ENCODE measurements at regions not wholly inside any gene's neighbourhood (a gene's known extent, or its start where the extent isn't known, plus 50 kb on each side); places are given as distances from the start of the nearest gene placed in this dataset.

DNA sequence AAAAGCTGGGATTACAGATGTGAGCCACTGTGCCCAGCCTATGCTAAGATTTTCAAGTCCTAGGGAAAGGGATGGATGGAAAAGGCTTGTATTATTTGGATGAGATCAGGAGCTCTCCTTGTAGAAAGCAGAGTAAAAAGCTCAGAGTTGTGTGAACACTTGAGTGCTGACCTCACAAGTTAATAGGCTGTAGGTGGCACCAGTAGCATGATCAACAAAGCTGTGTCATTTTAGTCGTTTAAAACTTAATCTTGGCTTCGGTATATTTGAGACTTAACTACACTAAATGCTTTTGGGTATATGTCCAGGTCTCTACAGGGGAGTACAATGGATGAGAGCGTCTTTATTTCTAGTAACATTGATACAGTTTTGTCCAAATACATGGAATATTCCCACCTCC is 264.2 kb downstream of the TMEM38B start:
- Histone ChIP-seq H3K36me3 (ENCODE audit: control insufficient read depth in 2 of 2, extremely low read depth in 1 of 2, insufficient read depth in 1 of 2, low read length in 1 of 2) (no peaks in the 10 kb centered on the region), H3K4me1 (ENCODE audit: control insufficient read depth in 1 of 2, extremely low read depth in 1 of 2, insufficient read depth in 2 of 2, low read length in 2 of 2) (no peaks in the 10 kb centered on the region), H3K27me3 (replicated peaks in 1 of 2; ENCODE audit: control insufficient read depth in 2 of 2, extremely low read depth in 1 of 2, insufficient read depth in 2 of 2, low read length in 1 of 2) (no peaks in the 10 kb centered on the region), H3K9me3 (no peaks in the 10 kb centered on the region), H3K4me3 (ENCODE audit: control insufficient read depth in 1 of 2, extremely low read depth in 1 of 2, low read length in 1 of 2) (no peak overlapping the region), H3K27ac (ENCODE audit: low read length) (no peak overlapping the region)
- Mint-ChIP-seq H3K4me1 (no peaks in the 10 kb centered on the region), H3K4me3 (no peak overlapping the region), H3K27ac (no peak overlapping the region), H3K36me3 (no peaks in the 10 kb centered on the region), H3K27me3 (peaks cover 0 to 1% of the 10 kb centered on the region in 2 donors), H3K9me3 (no peaks in the 10 kb centered on the region)
- no CpG with 5 or more reads among the region's 3 CpGs for WGBS (ENCODE audit: insufficient coverage)
- POLR2A ChIA-PET, result no interaction called here
- DNase-seq (no peak), ATAC-seq (replicated peaks in 1 of 4) (no peak)
- CTCF ChIA-PET, result no interaction called here

GRCh38 chr9:105959531-105959930 is 265.2 kb downstream of the TMEM38B start:
- no peak overlapping the region for H3K27ac ChIP-seq (ENCODE audit: low read length)
- no peaks in the 10 kb centered on the region for H3K9me3 Mint-ChIP-seq
- no peaks in the 10 kb centered on the region for H3K4me1 ChIP-seq (ENCODE audit: control insufficient read depth in 1 of 2, extremely low read depth in 1 of 2, insufficient read depth in 2 of 2, low read length in 2 of 2)
- no peaks in the 10 kb centered on the region for H3K36me3 ChIP-seq (ENCODE audit: control insufficient read depth in 2 of 2, extremely low read depth in 1 of 2, insufficient read depth in 1 of 2, low read length in 1 of 2)
- no peak overlapping the region for H3K4me3 ChIP-seq (ENCODE audit: control insufficient read depth in 1 of 2, extremely low read depth in 1 of 2, low read length in 1 of 2)
- ChIA-PET POLR2A (no interaction called here), CTCF (no interaction called here)
- no peaks in the 10 kb centered on the region for H3K27me3 ChIP-seq (replicated peaks in 1 of 2; ENCODE audit: control insufficient read depth in 2 of 2, extremely low read depth in 1 of 2, insufficient read depth in 2 of 2, low read length in 1 of 2)
- WGBS (ENCODE audit: insufficient coverage), result no CpG with 5 or more reads among the region's 3 CpGs
- no peaks in the 10 kb centered on the region for H3K4me1 Mint-ChIP-seq
- ATAC-seq (replicated peaks in 1 of 4) (no peak), DNase-seq (no peak)
- H3K4me3 Mint-ChIP-seq, result no peak overlapping the region
- H3K36me3 Mint-ChIP-seq, result no peaks in the 10 kb centered on the region
- H3K27ac Mint-ChIP-seq, result no peak overlapping the region
- no peaks in the 10 kb centered on the region for H3K27me3 Mint-ChIP-seq
- H3K9me3 ChIP-seq, result no peaks in the 10 kb centered on the region

GRCh38 chr9:105963343-105964099 is 269.2 kb downstream of the TMEM38B start:
- H3K36me3 ChIP-seq (ENCODE audit: control insufficient read depth in 2 of 2, extremely low read depth in 1 of 2, insufficient read depth in 1 of 2, low read length in 1 of 2), result no peaks in the 10 kb centered on the region
- H3K4me3 Mint-ChIP-seq, result no peak overlapping the region
- H3K9me3 Mint-ChIP-seq, result no peaks in the 10 kb centered on the region
- no peaks in the 10 kb centered on the region for H3K27me3 Mint-ChIP-seq
- H3K36me3 Mint-ChIP-seq, result no peaks in the 10 kb centered on the region
- H3K4me1 ChIP-seq (ENCODE audit: control insufficient read depth in 1 of 2, extremely low read depth in 1 of 2, insufficient read depth in 2 of 2, low read length in 2 of 2), result no peaks in the 10 kb centered on the region
- WGBS (ENCODE audit: insufficient coverage), result 82% methylated on average over 2 of the region's 4 CpGs
- ChIA-PET POLR2A (no interaction called here), CTCF (no interaction called here)
- H3K4me3 ChIP-seq (ENCODE audit: control insufficient read depth in 1 of 2, extremely low read depth in 1 of 2, low read length in 1 of 2), result no peak overlapping the region
- no peak overlapping the region for H3K27ac ChIP-seq (ENCODE audit: low read length)
- no peak overlapping the region for H3K27ac Mint-ChIP-seq
- DNase-seq (no peak), ATAC-seq (replicated peaks in 1 of 4) (no peak)
- H3K9me3 ChIP-seq, result no peaks in the 10 kb centered on the region
- H3K4me1 Mint-ChIP-seq, result no peaks in the 10 kb centered on the region
- H3K27me3 ChIP-seq (replicated peaks in 1 of 2; ENCODE audit: control insufficient read depth in 2 of 2, extremely low read depth in 1 of 2, insufficient read depth in 2 of 2, low read length in 1 of 2), result no peaks in the 10 kb centered on the region

DNA sequence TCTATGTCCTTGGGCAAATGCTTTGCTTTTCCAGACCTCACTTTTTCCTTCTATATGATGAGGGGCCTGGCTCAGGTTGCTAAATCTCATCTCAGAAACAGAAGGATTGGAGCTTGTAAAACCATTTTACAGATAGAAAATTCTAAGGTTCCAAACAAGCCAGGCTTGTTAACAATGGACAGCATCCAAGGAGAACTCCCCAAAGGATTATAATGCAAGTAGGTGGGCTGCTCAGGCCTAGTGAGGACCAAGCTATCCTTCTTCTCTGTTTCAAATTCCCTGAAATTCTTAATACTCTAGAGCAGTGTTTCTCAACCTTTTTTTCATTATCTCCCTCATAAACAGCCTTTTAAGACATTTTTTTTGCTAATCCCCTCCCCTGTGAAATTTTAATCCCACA is 269.8 kb downstream of the TMEM38B start:
- H3K27ac ChIP-seq (ENCODE audit: low read length), result no peak overlapping the region
- Mint-ChIP-seq H3K4me3 (no peak overlapping the region), H3K27ac (no peak overlapping the region), H3K9me3 (no peaks in the 10 kb centered on the region), H3K27me3 (no peaks in the 10 kb centered on the region), H3K4me1 (no peaks in the 10 kb centered on the region), H3K36me3 (no peaks in the 10 kb centered on the region)
- H3K27me3 ChIP-seq (replicated peaks in 1 of 2; ENCODE audit: control insufficient read depth in 2 of 2, extremely low read depth in 1 of 2, insufficient read depth in 2 of 2, low read length in 1 of 2), result no peaks in the 10 kb centered on the region
- no peak for ATAC-seq (replicated peaks in 1 of 4)
- no peaks in the 10 kb centered on the region for H3K4me1 ChIP-seq (ENCODE audit: control insufficient read depth in 1 of 2, extremely low read depth in 1 of 2, insufficient read depth in 2 of 2, low read length in 2 of 2)
- no peaks in the 10 kb centered on the region for H3K36me3 ChIP-seq (ENCODE audit: control insufficient read depth in 2 of 2, extremely low read depth in 1 of 2, insufficient read depth in 1 of 2, low read length in 1 of 2)
- POLR2A ChIA-PET, result no interaction called here
- no peak for DNase-seq
- no peak overlapping the region for H3K4me3 ChIP-seq (ENCODE audit: control insufficient read depth in 1 of 2, extremely low read depth in 1 of 2, low read length in 1 of 2)
- CTCF ChIA-PET, result no interaction called here
- no peaks in the 10 kb centered on the region for H3K9me3 ChIP-seq

- Mint-ChIP-seq H3K4me1 (no peaks in the 10 kb centered on the region), H3K27ac (no peak overlapping the region), H3K4me3 (no peak overlapping the region), H3K36me3 (no peaks in the 10 kb centered on the region), H3K9me3 (no peaks in the 10 kb centered on the region), H3K27me3 (no peaks in the 10 kb centered on the region)
- DNase-seq (no peak), ATAC-seq (replicated peaks in 1 of 4) (no peak)
- no CpG with 5 or more reads among the region's 1 CpG for WGBS (ENCODE audit: insufficient coverage)
- Histone ChIP-seq H3K9me3 (no peaks in the 10 kb centered on the region), H3K36me3 (ENCODE audit: control insufficient read depth in 2 of 2, extremely low read depth in 1 of 2, insufficient read depth in 1 of 2, low read length in 1 of 2) (no peaks in the 10 kb centered on the region), H3K4me1 (ENCODE audit: control insufficient read depth in 1 of 2, extremely low read depth in 1 of 2, insufficient read depth in 2 of 2, low read length in 2 of 2) (no peaks in the 10 kb centered on the region), H3K27ac (ENCODE audit: low read length) (no peak overlapping the region), H3K4me3 (ENCODE audit: control insufficient read depth in 1 of 2, extremely low read depth in 1 of 2, low read length in 1 of 2) (no peak overlapping the region), H3K27me3 (replicated peaks in 1 of 2; ENCODE audit: control insufficient read depth in 2 of 2, extremely low read depth in 1 of 2, insufficient read depth in 2 of 2, low read length in 1 of 2) (no peaks in the 10 kb centered on the region)
- ChIA-PET CTCF (no interaction called here), POLR2A (no interaction called here)
Observed at GRCh38 chr9:105966834-105967233, 272.5 kb downstream of the TMEM38B start.

DNA sequence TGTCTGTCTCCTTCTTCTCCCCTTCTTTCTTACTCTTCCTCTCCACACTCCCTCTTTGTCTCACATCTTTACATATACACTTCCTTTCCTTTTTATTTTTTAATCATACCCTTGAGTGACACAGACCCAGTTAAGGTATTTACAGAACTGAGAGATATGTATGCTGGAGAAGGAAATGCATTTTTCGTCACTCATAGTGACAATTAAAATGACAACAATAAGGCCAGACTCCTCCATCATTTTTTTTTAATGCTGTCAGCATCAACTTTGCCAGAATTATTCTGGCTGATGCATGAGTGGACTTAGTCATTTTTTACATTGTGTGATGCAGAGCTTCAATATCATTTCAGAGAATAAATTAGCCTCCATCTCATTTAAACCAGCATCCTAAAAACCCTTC is 272.9 kb downstream of the TMEM38B start:
- no peaks in the 10 kb centered on the region for H3K4me1 ChIP-seq (ENCODE audit: control insufficient read depth in 1 of 2, extremely low read depth in 1 of 2, insufficient read depth in 2 of 2, low read length in 2 of 2)
- no CpG with 5 or more reads among the region's 1 CpG for WGBS (ENCODE audit: insufficient coverage)
- no peaks in the 10 kb centered on the region for H3K36me3 Mint-ChIP-seq
- H3K27me3 ChIP-seq (replicated peaks in 1 of 2; ENCODE audit: control insufficient read depth in 2 of 2, extremely low read depth in 1 of 2, insufficient read depth in 2 of 2, low read length in 1 of 2), result no peaks in the 10 kb centered on the region
- H3K36me3 ChIP-seq (ENCODE audit: control insufficient read depth in 2 of 2, extremely low read depth in 1 of 2, insufficient read depth in 1 of 2, low read length in 1 of 2), result no peaks in the 10 kb centered on the region
- no peaks in the 10 kb centered on the region for H3K4me1 Mint-ChIP-seq
- H3K27ac ChIP-seq (ENCODE audit: low read length), result no peak overlapping the region
- ChIA-PET POLR2A (no interaction called here), CTCF (no interaction called here)
- H3K9me3 Mint-ChIP-seq, result no peaks in the 10 kb centered on the region
- H3K4me3 Mint-ChIP-seq, result no peak overlapping the region
- no peak for ATAC-seq (replicated peaks in 1 of 4)
- no peaks in the 10 kb centered on the region for H3K27me3 Mint-ChIP-seq
- H3K27ac Mint-ChIP-seq, result no peak overlapping the region
- H3K9me3 ChIP-seq, result no peaks in the 10 kb centered on the region
- no peak overlapping the region for H3K4me3 ChIP-seq (ENCODE audit: control insufficient read depth in 1 of 2, extremely low read depth in 1 of 2, low read length in 1 of 2)
- DNase-seq, result no peak

DNA sequence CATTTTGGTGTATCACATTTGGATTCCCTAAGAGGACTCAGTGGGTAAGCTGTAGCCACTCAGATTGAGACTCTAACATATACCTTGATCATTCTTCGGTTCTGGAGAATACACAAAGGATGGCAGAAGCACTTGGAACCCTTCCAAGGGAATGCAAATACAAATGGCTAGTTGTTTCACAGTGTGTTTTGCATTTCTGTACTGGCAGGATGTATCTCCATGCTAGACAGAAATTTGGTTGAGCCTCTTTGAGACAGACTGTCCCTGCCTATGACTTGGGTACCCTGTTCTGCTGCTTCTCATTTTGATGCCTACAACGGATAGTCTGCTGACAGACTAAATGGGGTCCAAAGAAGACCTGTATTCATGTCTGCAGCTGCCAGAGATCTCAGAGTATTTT is 273.5 kb downstream of the TMEM38B start:
- Histone ChIP-seq H3K4me1 (ENCODE audit: control insufficient read depth in 1 of 2, extremely low read depth in 1 of 2, insufficient read depth in 2 of 2, low read length in 2 of 2) (no peaks in the 10 kb centered on the region), H3K9me3 (no peaks in the 10 kb centered on the region), H3K4me3 (ENCODE audit: control insufficient read depth in 1 of 2, extremely low read depth in 1 of 2, low read length in 1 of 2) (no peak overlapping the region), H3K36me3 (ENCODE audit: control insufficient read depth in 2 of 2, extremely low read depth in 1 of 2, insufficient read depth in 1 of 2, low read length in 1 of 2) (no peaks in the 10 kb centered on the region), H3K27me3 (replicated peaks in 1 of 2; ENCODE audit: control insufficient read depth in 2 of 2, extremely low read depth in 1 of 2, insufficient read depth in 2 of 2, low read length in 1 of 2) (no peaks in the 10 kb centered on the region), H3K27ac (ENCODE audit: low read length) (no peak overlapping the region)
- ChIA-PET CTCF (no interaction called here), POLR2A (no interaction called here)
- Mint-ChIP-seq H3K4me1 (no peaks in the 10 kb centered on the region), H3K9me3 (no peaks in the 10 kb centered on the region), H3K27me3 (no peaks in the 10 kb centered on the region), H3K27ac (no peak overlapping the region), H3K4me3 (no peak overlapping the region), H3K36me3 (no peaks in the 10 kb centered on the region)
- no peak for DNase-seq
- WGBS (ENCODE audit: insufficient coverage), result 72% methylated on average over 2 of the region's 2 CpGs
- ATAC-seq (replicated peaks in 1 of 4), result no peak

Data from T-cell (primary cell).